ENCODE measurements at regions not wholly inside any gene's neighbourhood (a gene's known extent, or its start where the extent isn't known, plus 50 kb on each side); places are given as distances from the start of the nearest gene placed in this dataset.

GRCh38 chr16:86117235-86117634 lies 218.3 kb downstream of the IRF8 start:
- no peak for DNase-seq (ENCODE audit: low spot score)

GRCh38 chr16:86117756-86118155 lies 218.8 kb downstream of the IRF8 start:
- no peak for DNase-seq (ENCODE audit: low spot score)

DNA sequence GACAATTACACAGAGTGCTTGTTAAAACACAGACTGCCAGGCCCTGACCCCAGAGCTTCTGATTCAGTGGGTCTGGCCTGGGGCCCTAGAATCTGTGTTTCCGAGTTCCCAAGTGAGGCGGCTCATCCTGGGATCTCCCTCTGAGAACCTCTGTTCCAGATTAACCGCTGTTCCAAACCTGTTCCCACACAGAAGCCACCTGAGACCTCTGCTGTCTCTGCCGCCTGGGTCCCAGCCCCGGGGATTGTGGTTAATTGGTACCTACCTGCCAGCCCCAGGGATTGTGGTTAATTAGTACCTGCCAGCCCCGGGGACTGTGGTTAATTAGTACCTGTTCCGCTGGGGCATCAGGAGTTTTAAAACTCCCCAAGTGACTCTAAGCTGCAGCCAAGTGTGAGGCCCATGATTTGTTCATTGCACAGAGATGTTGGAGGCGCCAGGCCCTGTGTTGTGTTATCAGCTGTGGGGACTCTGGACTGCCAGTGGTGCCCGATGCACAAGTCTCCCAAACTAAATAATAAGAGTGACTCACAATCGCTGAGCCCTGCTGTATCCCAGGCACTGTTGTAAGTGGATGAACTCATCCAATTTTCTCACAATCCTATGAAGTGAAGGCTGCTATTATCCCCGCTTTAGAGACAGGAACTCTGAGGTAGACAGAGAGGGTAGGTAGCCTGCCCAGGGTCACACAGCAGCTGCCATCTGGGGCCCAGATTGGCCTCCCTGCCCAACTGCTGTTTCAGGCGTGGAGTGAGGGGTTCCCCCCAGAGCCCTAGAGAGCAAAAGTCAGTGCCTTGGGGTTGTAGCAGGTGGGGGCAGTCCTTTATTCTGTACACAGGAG lies 219.7 kb downstream of the IRF8 start:
- DNase-seq (ENCODE audit: low spot score), result no peak

DNA sequence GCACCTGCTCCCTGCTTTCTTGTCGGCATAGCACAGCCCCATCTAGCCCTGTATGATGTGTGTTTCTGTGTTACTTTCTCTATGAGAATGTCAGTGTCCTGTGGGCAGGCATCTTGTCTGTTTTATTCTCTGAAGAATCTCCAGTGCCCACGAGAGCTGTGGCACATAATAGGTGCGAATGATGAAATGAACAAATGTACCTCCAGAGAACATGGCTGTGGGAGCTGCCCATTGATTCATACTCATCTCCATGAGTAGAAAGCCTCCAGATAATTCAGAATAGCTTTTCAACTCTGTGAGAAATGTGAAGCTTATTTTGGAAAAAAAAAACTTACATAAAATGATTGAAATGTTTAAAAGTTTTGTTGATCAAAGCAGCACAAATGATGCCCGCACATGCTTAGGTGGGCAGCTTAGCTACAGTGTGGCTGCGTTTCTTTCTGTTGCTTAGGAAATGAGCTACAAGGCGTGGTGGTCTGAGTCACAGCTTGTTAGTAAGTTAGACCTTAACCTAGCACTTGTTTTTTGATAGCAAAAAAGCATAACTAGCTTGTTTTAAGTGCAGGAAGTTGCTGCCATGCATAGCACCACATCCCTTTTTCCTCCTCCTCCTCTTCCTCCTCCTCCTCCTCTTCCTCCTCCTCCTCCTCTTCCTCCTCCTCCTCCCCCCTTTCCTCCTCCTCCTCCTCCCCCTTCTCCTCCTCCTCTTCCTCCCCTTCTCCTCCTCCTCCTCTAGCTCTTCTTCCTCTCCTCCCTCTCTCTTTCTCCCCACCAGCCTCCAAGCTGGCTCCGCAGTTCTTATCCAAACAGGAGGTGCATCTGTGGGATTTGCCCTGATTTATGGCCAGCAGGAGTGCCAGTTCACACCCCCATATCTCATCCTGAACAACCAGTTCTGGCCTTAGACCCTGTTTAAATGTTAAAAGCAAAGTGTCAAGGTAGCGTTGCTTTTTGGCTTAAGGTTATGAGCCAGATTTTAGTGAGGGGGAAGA lies 221.5 kb downstream of the IRF8 start:
- DNase-seq (ENCODE audit: low spot score), result no peak

DNA sequence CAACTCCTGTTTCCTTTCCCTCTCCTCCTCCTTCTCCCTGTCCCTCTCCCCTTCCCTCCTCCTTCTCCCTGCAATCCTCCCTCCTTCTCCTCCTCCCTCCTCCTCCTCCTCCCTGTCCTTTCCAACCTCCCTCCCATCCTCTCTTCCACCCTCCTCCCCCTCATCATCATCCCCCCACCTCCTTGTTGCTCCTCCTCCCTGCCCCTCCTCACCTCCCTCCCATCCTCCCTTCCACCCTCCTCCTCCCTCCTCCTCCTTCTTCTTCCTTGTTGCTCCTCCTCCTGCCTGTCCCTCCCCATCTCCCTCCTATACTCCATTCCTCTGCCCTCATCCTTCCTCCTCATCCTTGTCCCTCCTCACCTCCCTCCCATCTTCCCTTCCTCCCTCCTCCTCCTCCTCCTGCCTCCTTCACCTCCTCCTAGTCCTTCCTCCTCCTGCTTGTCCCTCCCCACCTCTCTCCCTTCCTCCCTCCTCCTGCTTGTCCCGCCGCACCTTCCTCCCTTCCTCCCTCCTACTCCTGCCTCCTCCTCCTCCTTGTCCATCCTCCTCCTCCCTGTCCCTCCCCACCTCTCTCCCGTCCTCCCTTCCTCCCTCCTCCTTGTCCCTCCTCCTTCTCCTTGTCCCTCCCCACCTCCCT lies 222.5 kb downstream of the IRF8 start:
- no peak for DNase-seq (ENCODE audit: low spot score)

GRCh38 chr16:86122681-86123342 lies 223.8 kb downstream of the IRF8 start:
- no peak for DNase-seq (ENCODE audit: low spot score)

GRCh38 chr16:86124321-86124720 lies 225.4 kb downstream of the IRF8 start:
- no peak for DNase-seq (ENCODE audit: low spot score)

DNA sequence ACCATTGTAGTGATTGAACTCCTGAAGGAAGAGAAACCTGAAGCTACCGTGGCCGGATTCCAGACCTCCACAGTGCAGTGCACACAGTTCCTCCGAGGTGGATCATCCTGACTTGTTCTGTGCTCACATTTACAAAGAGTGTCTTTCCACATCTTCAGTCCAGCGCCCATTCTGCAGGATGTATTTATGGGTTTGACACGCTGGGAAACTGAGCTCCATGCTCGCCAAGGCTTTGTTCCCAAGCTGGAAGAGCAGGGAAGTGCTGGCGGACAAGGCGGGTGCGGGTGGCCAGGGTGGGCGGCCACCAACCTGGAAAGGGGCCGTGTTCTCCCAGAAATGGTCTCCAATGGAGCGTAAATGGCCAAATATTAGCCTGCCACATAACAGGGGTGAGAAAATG lies 227.9 kb downstream of the IRF8 start:
- DNase-seq (ENCODE audit: low spot score), result no peak

DNA sequence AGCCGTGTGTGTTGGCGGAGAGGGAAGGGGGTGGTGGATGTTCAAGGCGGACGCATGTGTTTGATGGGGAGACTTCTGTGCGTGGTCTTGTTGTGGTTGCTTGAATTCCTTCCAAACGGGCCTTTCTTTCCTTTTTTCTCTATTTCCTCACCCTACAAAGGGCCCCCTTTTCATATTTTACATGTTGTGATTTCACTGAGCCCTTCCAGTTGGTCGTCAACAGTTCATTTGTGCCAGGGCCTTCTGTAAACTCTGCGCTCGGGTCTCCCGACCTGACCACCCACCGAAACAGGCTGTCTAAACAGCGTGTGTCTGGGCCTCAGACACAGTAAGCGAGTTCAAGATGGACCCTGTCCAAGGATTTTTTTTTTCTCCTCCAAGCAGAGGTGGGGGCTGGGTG lies 228.4 kb downstream of the IRF8 start:
- no peak for DNase-seq (ENCODE audit: low spot score)

- no peak for DNase-seq (ENCODE audit: low spot score)
Measured at GRCh38 chr16:86128246-86128645, 229.3 kb downstream of the IRF8 start.

GRCh38 chr16:86129541-86129940 lies 230.6 kb downstream of the IRF8 start:
- DNase-seq (ENCODE audit: low spot score), result no peak

GRCh38 chr16:86133377-86133776 lies 234.4 kb downstream of the IRF8 start:
- no peak for DNase-seq (ENCODE audit: low spot score)

- no peak for DNase-seq (ENCODE audit: low spot score)
Measured at GRCh38 chr16:86133847-86134375, 234.9 kb downstream of the IRF8 start.

DNA sequence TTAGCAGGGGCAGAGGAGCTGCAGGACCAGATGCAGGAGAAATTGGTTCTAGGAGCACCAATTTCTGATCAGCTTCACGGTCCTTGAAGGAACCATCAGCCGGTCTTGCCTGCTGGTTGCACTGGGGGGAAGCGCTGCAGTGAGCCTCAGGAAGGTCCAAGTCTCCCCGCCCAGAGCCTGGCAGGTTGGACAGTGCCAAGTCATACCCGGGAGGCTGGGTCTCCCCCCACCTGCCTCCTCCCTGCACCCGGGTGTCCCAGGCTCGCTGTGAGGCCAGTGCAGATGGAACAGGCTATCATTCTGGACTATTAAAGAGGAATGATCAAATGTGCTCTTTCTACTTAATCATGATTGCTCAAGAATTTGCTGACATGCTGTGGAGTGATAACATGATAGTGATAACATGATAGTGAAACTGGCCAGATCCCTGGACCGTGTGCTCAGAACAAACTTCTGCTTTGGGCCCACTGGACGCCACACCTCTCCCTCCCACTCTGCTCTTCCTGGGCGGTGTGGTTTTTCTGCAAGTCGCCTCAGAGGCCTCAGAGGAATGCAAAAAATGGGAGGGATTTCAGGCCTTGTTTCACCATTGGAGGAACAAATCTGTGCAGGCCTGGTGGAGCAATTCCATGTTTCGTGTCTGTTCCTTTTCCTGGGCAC lies 236.0 kb downstream of the IRF8 start:
- DNase-seq (ENCODE audit: low spot score), result no peak

DNA sequence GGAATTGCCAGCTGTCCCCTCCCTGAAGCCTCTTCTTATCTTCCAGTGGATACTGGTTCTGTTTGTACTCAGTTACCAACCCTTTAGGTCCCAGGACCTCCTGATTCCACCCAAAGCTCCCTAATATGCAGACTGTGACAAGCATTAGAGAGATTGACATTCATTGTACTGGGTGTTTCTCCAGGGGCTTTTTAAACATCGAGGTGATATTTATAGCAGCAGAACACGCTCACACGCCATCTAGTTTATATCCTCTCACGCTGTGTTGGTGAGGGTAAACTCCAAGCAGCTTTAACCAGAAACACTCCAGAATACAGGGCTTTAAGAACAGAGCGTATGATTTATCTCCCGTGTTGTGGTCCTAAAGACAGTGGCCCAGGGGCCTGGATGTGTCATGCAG lies 238.4 kb downstream of the IRF8 start:
- DNase-seq (ENCODE audit: low spot score), result no peak

- DNase-seq (ENCODE audit: low spot score), result no peak
Measured at GRCh38 chr16:86138121-86139085, 239.4 kb downstream of the IRF8 start.

GRCh38 chr16:86142801-86143236 lies 243.9 kb downstream of the IRF8 start:
- no peak for DNase-seq (ENCODE audit: low spot score)

DNA sequence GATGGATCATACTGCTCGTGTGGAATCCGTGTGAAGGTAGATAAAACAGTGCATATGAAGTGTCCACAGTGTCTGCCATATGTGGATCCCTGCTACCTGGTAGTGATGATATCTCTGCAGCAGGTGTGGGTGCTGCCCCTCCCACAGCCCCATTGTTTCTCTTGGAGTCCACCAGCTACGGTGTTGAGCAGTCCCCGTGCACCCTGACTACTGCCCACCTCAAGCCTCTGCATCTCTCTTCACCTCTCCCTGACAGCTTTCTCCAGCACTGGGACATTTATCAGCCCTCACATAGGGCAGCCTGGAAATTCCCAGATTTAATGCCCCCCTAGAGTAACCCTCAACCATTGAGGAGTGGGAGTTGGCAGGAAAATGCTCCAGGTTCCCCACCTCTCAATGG lies 244.7 kb downstream of the IRF8 start:
- no peak for DNase-seq (ENCODE audit: low spot score)

- DNase-seq (ENCODE audit: low spot score), result no peak
Measured at GRCh38 chr16:86145669-86146068, 246.7 kb downstream of the IRF8 start.

All from cerebellar cortex (tissue), 1 donor.